Loucy (cell line): ENCODE measurements at regions not wholly inside any gene's neighbourhood (a gene's known extent, or its start where the extent isn't known, plus 50 kb on each side); places are given as distances from the start of the nearest gene placed in this dataset.

Source experiments
- H2AFZ ChIP-seq: fragments of 200-600 bp; sonication (generic); 2 replicates; pipeline ENCODE4 v1.6.0; 2016; ENCODE audit warnings: antibody characterized with exemption, mild to moderate bottlenecking, low read length, moderate library complexity
- H3F3A ChIP-seq: fragments of 200-600 bp; 2 replicates; pipeline ENCODE4 v1.6.0; 2016; ENCODE audit warnings: antibody characterized with exemption, low read depth, mild to moderate bottlenecking
- H3K27me3 ChIP-seq: fragments of 200-600 bp; sonication (generic); 2 replicates; pipeline ENCODE4 v1.6.1; 2014; ENCODE audit warnings: low read length, mild to moderate bottlenecking; ENCODE audit not compliant: insufficient read depth, poor library complexity, severe bottlenecking
- H3K36me3 ChIP-seq: fragments of 200-600 bp; sonication (generic); 2 replicates; pipeline ENCODE4 v1.6.1; 2016; ENCODE audit warnings: low read length; ENCODE audit not compliant: insufficient read depth
- H3K4me1 ChIP-seq: fragments of 200-600 bp; sonication (generic); 2 replicates; pipeline ENCODE4 v1.5.1; 2014; ENCODE audit warnings: low read length, mild to moderate bottlenecking; ENCODE audit not compliant: insufficient read depth, poor library complexity, severe bottlenecking
- H3K4me2 ChIP-seq: fragments of 200-600 bp; sonication (generic); 2 replicates; pipeline ENCODE4 v1.6.0; 2014; ENCODE audit warnings: antibody characterized with exemption, low read length, low read depth, mild to moderate bottlenecking; ENCODE audit not compliant: poor library complexity, severe bottlenecking
- H3K4me3 ChIP-seq: fragments of 200-600 bp; sonication (generic); 2 replicates; pipeline ENCODE4 v1.5.1; 2014; ENCODE audit warnings: low read length, mild to moderate bottlenecking, mixed read lengths; ENCODE audit not compliant: poor library complexity, severe bottlenecking
- H3K79me2 ChIP-seq: fragments of 200-600 bp; sonication (generic); 2 replicates; pipeline ENCODE4 v1.6.1; 2014; ENCODE audit warnings: low read length; ENCODE audit not compliant: insufficient read depth
- H3K9ac ChIP-seq: fragments of 200-600 bp; sonication (generic); 2 replicates; pipeline ENCODE4 v1.6.0; 2014; ENCODE audit warnings: mild to moderate bottlenecking, low read depth, low read length, moderate library complexity; ENCODE audit not compliant: poor library complexity, severe bottlenecking
- H3K9me2 ChIP-seq: fragments of 200-600 bp; sonication (generic); replicated peaks from 2 replicates; pipeline ENCODE4 v1.6.1; 2016; ENCODE audit warnings: low read depth, low read length, mixed read lengths
- H3K9me3 ChIP-seq: fragments of 200-600 bp; sonication (generic); 2 replicates; pipeline ENCODE4 v1.6.1; 2014; ENCODE audit warnings: mild to moderate bottlenecking, antibody characterized with exemption, low read length, low read depth; ENCODE audit not compliant: insufficient read depth
- H4K20me1 ChIP-seq: fragments of 200-600 bp; sonication (generic); 2 replicates; pipeline ENCODE4 v1.6.0; 2014; ENCODE audit warnings: antibody characterized with exemption, low read length, mild to moderate bottlenecking; ENCODE audit not compliant: insufficient read depth, poor library complexity, severe bottlenecking
- CTCF ChIP-seq: fragments of 200-600 bp; sonication (generic); conservative IDR thresholded peaks from 2 replicates; pipeline ENCODE4 v1.5.1; 2014; ENCODE audit warnings: mild to moderate bottlenecking, antibody characterized with exemption, low read length
- EZH2phosphoT487 ChIP-seq: fragments of 200-600 bp; IDR thresholded peaks from 2 replicates; pipeline ENCODE4 v1.6.1; 2018; ENCODE audit warnings: antibody characterized with exemption, mild to moderate bottlenecking, moderate library complexity, borderline replicate concordance

DNA sequence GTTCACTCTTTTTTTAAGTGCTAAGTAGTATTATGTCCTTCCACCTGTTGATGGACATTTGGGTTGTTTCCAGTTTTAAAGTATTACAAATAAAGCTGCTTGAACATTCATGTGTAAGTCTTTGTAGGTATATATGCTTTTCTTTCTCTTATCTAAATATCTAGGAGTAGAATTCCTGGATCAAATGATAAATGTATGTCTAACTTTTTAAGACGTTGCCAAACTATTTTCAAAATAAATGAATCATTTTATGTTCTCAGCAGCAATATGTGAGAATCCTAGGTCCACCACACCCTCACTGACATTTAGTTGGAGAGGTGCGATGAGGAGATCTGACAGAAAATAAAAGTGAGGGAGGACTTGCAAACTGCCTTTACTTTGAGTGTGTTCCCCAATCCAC is 291.7 kb upstream of the UGT8 start:
- H3K36me3 ChIP-seq: no peaks in the 10 kb centered on the region
- no peak for TF ChIP-seq CTCF
- TF ChIP-seq EZH2phosphoT487: no peak

DNA sequence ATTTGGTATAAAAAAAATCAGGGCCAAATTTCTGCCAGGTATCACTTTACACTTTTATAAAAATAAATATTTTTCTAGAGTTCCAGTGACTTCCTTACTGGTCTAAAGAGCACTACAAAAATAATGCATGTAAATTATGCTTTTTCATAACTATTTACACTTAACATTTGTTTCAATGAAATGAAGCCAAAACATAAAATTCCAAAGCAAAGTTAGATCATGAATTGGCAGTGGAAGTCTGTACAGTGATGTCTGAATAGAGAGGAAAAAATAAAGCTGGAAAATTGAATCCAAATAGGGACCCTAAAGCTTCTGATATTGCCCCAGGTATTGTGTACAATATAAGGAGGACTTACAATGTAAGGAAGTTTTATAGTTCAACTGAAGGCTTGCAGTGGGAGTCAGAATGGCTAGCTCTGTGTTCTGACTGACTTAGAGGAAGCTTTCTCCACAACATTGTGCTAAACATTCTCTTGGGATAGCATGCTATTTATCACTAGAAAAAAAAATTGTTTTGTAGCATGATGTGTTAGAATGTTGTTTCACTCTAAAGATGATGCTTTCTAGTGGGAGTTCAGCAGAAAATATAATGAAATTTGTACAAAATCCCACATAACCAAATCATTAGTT is 288.2 kb upstream of the UGT8 start:
- H3K4me3 ChIP-seq: no peak overlapping the region
- H3K9me3 ChIP-seq: no peaks in the 10 kb centered on the region
- TF ChIP-seq EZH2phosphoT487: no peak
- no peak for TF ChIP-seq CTCF
- H3K36me3 ChIP-seq: no peaks in the 10 kb centered on the region
- H3K9me2 ChIP-seq: no peaks in the 10 kb centered on the region
- no peak overlapping the region for H3K4me2 ChIP-seq
- no peaks in the 10 kb centered on the region for H3K27me3 ChIP-seq
- no peak overlapping the region for H2AFZ ChIP-seq
- H4K20me1 ChIP-seq: no peaks in the 10 kb centered on the region
- H3K79me2 ChIP-seq: no peaks in the 10 kb centered on the region
- H3K9ac ChIP-seq: no peak overlapping the region
- H3F3A ChIP-seq: no peaks in the 10 kb centered on the region
- H3K4me1 ChIP-seq: peaks cover 20% of the 10 kb centered on the region

More for the DNA sequence above, 291.7 kb upstream of the UGT8 start:
- Histone ChIP-seq H3K9me2 (no peaks in the 10 kb centered on the region), H3K4me3 (no peak overlapping the region), H3K9me3 (no peaks in the 10 kb centered on the region), H4K20me1 (no peaks in the 10 kb centered on the region), H3K9ac (no peak overlapping the region), H3K79me2 (no peaks in the 10 kb centered on the region), H3K4me1 (peaks cover 20% of the 10 kb centered on the region), H2AFZ (no peak overlapping the region), H3K4me2 (no peak overlapping the region), H3K27me3 (no peaks in the 10 kb centered on the region), H3F3A (no peaks in the 10 kb centered on the region)

DNA sequence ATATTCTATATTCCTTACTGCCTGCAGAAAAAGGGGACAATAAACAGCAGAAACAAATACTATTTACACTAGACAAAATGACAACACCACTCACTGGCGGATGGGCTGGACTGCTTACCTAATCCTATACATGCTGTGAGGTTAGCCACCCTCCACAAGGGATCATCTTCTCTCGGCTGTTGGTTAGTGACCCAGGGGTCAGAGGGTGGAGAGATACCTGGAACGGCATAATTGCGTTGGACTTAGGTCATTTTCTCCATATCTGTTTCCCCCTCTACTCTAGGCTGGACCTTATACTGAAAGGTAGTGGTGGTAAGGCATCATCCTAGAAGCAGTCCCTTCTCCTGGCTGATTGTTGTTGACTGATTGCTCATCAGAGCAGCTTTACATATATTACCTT is 286.8 kb upstream of the UGT8 start:
- Histone ChIP-seq H3K79me2 (no peaks in the 10 kb centered on the region), H3K4me1 (peaks cover 20% of the 10 kb centered on the region), H3K9ac (no peak overlapping the region), H3K4me3 (no peak overlapping the region), H3K36me3 (no peaks in the 10 kb centered on the region), H3K4me2 (no peak overlapping the region), H2AFZ (no peak overlapping the region; the same call in 1 of the 2 replicates), H3K27me3 (no peaks in the 10 kb centered on the region), H3K9me3 (no peaks in the 10 kb centered on the region), H3F3A (no peaks in the 10 kb centered on the region), H4K20me1 (no peaks in the 10 kb centered on the region), H3K9me2 (no peaks in the 10 kb centered on the region)
- TF ChIP-seq EZH2phosphoT487: no peak
- TF ChIP-seq CTCF: no peak
